ENCODE measurements at regions not wholly inside any gene's neighbourhood (a gene's known extent, or its start where the extent isn't known, plus 50 kb on each side); places are given as distances from the start of the nearest gene placed in this dataset.

- DNase-seq = no peak
- Mint-ChIP-seq H3K4me3 (no peak overlapping the region), H3K9me3 (no peaks in the 10 kb centered on the region; a peak in 1 of 5 replicates), H3K36me3 (ENCODE audit: insufficient read depth in 1 of 3, low read depth in 3 of 3) (no peaks in the 10 kb centered on the region), H3K4me1 (peaks cover 22 to 25% of the 10 kb centered on the region in 2 experiments), H3K27ac (no peak overlapping the region; a peak in 1 of 7 replicates), H3K27me3 (ENCODE audit: low read depth) (peaks cover 43% of the 10 kb centered on the region)
- Histone ChIP-seq H2BK15ac (ENCODE audit: low read depth, low read length) (no peak overlapping the region), H3K9me3 (ENCODE audit: control insufficient read depth, low read depth, low read length) (no peaks in the 10 kb centered on the region), H3K14ac (ENCODE audit: insufficient read depth, low read length) (no peak overlapping the region), H2AFZ (ENCODE audit: low read length) (no peak overlapping the region), H4K91ac (ENCODE audit: insufficient read length, low read depth, low read length) (no peak overlapping the region), H2BK20ac (ENCODE audit: low read depth, low read length, poor library complexity, severe bottlenecking) (no peak overlapping the region), H2BK120ac (ENCODE audit: low read depth, low read length, poor library complexity, severe bottlenecking) (no peak overlapping the region), H3K23me2 (ENCODE audit: insufficient read length, low read depth, low read length, poor library complexity, severe bottlenecking) (no peaks in the 10 kb centered on the region), H4K5ac (ENCODE audit: insufficient read length, low read depth, low read length) (no peak overlapping the region), H3K4me1 (ENCODE audit: insufficient read depth, low read length) (peaks cover 8% of the 10 kb centered on the region; the same call in 1 of the 2 replicates), H3K79me2 (ENCODE audit: insufficient read depth, low read length) (no peaks in the 10 kb centered on the region), H3K23ac (ENCODE audit: insufficient read length, low read depth, low read length) (no peak overlapping the region), H3K4me2 (ENCODE audit: insufficient read depth, insufficient read length, low read length) (no peak overlapping the region), H3T11ph (ENCODE audit: low read length) (no peak overlapping the region), H3K27ac (ENCODE audit: insufficient read length, low read depth, low read length) (no peak overlapping the region), H3K18ac (ENCODE audit: insufficient read length, low read depth, low read length) (no peak overlapping the region), H2BK12ac (ENCODE audit: insufficient read length, low read depth, low read length) (no peak overlapping the region), H4K20me1 (ENCODE audit: control insufficient read depth, insufficient read depth, insufficient read length) (no peaks in the 10 kb centered on the region), H3K79me1 (ENCODE audit: insufficient read depth, low read depth, low read length, poor library complexity, severe bottlenecking) (no peaks in the 10 kb centered on the region), H2BK5ac (ENCODE audit: insufficient read length, low read length) (no peak overlapping the region), H3K9ac (ENCODE audit: extremely low read depth, insufficient read length, low read length) (no peak overlapping the region), H3K4ac (ENCODE audit: low read depth, low read length) (no peak overlapping the region), H2AK5ac (ENCODE audit: insufficient read length, low read length) (no peak overlapping the region), H4K8ac (replicated peaks; ENCODE audit: insufficient read length, low read depth, low read length) (no peak overlapping the region), H3K27me3 (ENCODE audit: insufficient read depth, low read length) (no peaks in the 10 kb centered on the region), H3K56ac (ENCODE audit: insufficient read length, low read depth, low read length) (no peak overlapping the region)
- no peak for TF ChIP-seq CTCF (conservative IDR thresholded peaks at IDR 0.05)
- no CpG with 5 or more reads among the region's 1 CpG for WGBS (ENCODE audit: extremely low coverage, insufficient read length, low lambda C conversion rate)
Observed at GRCh38 chr20:22394583-22394982, 189.8 kb downstream of the FOXA2 start.

All from H9 (cell line).